BE2C (cell line): ENCODE measurements at regions not wholly inside any gene's neighbourhood (a gene's known extent, or its start where the extent isn't known, plus 50 kb on each side); places are given as distances from the start of the nearest gene placed in this dataset.

Source experiments
- DNase-seq: peaks from one replicate; pipeline ENCODE4 v3.0.0-alpha.2; 2020
- H3K27me3 ChIP-seq: fragments of 250-450 bp; sonication (Bioruptor Pico); 2 replicates; pipeline ENCODE4 v1.5.1; 2020; ENCODE audit warnings: mild to moderate bottlenecking
- H3K36me3 ChIP-seq: fragments of 250-450 bp; sonication (Bioruptor Pico); 2 replicates; pipeline ENCODE4 v1.5.1; 2020; ENCODE audit warnings: mild to moderate bottlenecking
- H3K4me1 ChIP-seq: fragments of 250-450 bp; sonication (Bioruptor Pico); 2 replicates; pipeline ENCODE4 v1.5.1; 2020
- H3K4me3 ChIP-seq: 2 replicates; pipeline ENCODE4 v1.5.1; 2011; ENCODE audit warnings: low read depth, low read length
- H3K9me3 ChIP-seq: fragments of 250-450 bp; sonication (Bioruptor Pico); 2 replicates; pipeline ENCODE4 v1.5.1; 2020
- TF ChIP-seq, protein P1 (sequence below): IDR thresholded peaks from 2 replicates; pipeline ENCODE4 v1.5.1; 2012; ENCODE audit warnings: mild to moderate bottlenecking, low read depth, low read length

- no peak for DNase-seq
- TF ChIP-seq, protein P1, sequence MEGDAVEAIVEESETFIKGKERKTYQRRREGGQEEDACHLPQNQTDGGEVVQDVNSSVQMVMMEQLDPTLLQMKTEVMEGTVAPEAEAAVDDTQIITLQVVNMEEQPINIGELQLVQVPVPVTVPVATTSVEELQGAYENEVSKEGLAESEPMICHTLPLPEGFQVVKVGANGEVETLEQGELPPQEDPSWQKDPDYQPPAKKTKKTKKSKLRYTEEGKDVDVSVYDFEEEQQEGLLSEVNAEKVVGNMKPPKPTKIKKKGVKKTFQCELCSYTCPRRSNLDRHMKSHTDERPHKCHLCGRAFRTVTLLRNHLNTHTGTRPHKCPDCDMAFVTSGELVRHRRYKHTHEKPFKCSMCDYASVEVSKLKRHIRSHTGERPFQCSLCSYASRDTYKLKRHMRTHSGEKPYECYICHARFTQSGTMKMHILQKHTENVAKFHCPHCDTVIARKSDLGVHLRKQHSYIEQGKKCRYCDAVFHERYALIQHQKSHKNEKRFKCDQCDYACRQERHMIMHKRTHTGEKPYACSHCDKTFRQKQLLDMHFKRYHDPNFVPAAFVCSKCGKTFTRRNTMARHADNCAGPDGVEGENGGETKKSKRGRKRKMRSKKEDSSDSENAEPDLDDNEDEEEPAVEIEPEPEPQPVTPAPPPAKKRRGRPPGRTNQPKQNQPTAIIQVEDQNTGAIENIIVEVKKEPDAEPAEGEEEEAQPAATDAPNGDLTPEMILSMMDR: no peak
- Histone ChIP-seq H3K36me3 (no peaks in the 10 kb centered on the region), H3K9me3 (no peaks in the 10 kb centered on the region), H3K27me3 (no peaks in the 10 kb centered on the region), H3K4me1 (no peaks in the 10 kb centered on the region), H3K4me3 (no peak overlapping the region)
Observed at GRCh38 chr7:53302496-53303246, 267.2 kb downstream of the POM121L12 start.

GRCh38 chr7:53303781-53304180 lies 268.3 kb downstream of the POM121L12 start:
- TF ChIP-seq, protein P1: no peak
- Histone ChIP-seq H3K9me3 (no peaks in the 10 kb centered on the region), H3K4me3 (no peak overlapping the region), H3K36me3 (no peaks in the 10 kb centered on the region), H3K27me3 (no peaks in the 10 kb centered on the region), H3K4me1 (no peaks in the 10 kb centered on the region)
- peak; percentile 16 for DNase-seq

GRCh38 chr7:53306846-53307245 lies 271.4 kb downstream of the POM121L12 start:
- Histone ChIP-seq H3K4me3 (no peak overlapping the region), H3K27me3 (no peaks in the 10 kb centered on the region), H3K9me3 (no peaks in the 10 kb centered on the region), H3K4me1 (no peaks in the 10 kb centered on the region), H3K36me3 (no peaks in the 10 kb centered on the region)
- no peak for DNase-seq
- TF ChIP-seq, protein P1: no peak

DNA sequence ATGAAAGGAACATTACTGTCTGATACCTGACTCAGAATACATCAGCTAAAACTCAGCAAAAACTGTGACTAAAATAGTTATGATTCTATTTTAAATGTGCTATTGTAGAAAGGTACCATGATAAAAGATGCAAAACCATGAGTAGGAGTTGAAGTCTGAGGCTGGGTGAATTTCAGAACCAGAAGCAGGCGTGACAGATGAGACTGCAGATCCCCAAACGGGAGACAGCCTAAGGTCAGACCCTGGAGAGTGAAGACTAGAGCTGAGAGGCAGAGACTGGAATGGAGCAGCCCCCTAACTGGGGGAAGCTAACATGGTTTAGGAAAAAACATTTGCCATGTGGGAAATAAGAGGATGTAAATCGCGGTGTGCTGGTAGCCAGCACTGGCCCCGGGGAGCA lies 275.8 kb downstream of the POM121L12 start:
- TF ChIP-seq, protein P1: no peak
- no peaks in the 10 kb centered on the region for H3K9me3 ChIP-seq
- H3K27me3 ChIP-seq: no peaks in the 10 kb centered on the region
- no peak overlapping the region for H3K4me3 ChIP-seq
- no peak for DNase-seq
- no peaks in the 10 kb centered on the region for H3K36me3 ChIP-seq
- H3K4me1 ChIP-seq: peaks cover 3% of the 10 kb centered on the region

GRCh38 chr7:53315981-53316380 lies 280.5 kb downstream of the POM121L12 start:
- Histone ChIP-seq H3K4me1 (peaks cover 6% of the 10 kb centered on the region), H3K9me3 (no peaks in the 10 kb centered on the region), H3K27me3 (no peaks in the 10 kb centered on the region), H3K36me3 (no peaks in the 10 kb centered on the region), H3K4me3 (0 out of 2 replicates have a peak overlapping the region, but pooled peaks have one; percentile 2)
- TF ChIP-seq, protein P1: no peak
- peak; percentile 84 for DNase-seq

DNA sequence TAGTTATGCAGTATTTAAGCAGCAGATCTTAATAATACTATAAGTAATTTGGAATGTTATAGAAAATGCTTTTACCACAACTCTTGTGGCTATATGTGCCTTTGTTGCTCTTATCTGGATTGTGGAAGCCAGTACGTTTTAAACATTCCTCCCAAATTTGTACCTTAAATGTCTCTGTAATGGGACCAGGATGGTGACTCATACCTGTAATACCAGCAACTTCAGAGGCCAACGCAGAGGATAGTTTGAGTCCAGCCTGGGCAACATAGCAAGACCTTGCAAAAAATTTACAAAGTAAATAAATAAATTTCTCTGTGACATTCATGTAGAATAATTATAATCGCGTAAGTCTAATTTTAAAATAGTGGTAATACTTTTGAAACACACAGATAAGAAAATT lies 283.1 kb downstream of the POM121L12 start:
- H3K9me3 ChIP-seq: no peaks in the 10 kb centered on the region
- DNase-seq: no peak
- TF ChIP-seq, protein P1: no peak
- no peak overlapping the region for H3K4me3 ChIP-seq
- H3K4me1 ChIP-seq: peaks cover 6% of the 10 kb centered on the region
- no peaks in the 10 kb centered on the region for H3K36me3 ChIP-seq
- no peaks in the 10 kb centered on the region for H3K27me3 ChIP-seq
